ENCODE measurements at regions not wholly inside any gene's neighbourhood (a gene's known extent, or its start where the extent isn't known, plus 50 kb on each side); places are given as distances from the start of the nearest gene placed in this dataset.

- no peak for DNase-seq
These were observed 86.7 kb upstream of the NAA20 start for GRCh38 chr20:19930426-19930825.

- no peak for DNase-seq
These were observed 84.9 kb upstream of the NAA20 start for GRCh38 chr20:19932170-19932667.

GRCh38 chr20:19934792-19935491 is 82.2 kb upstream of the NAA20 start:
- no peak for DNase-seq

GRCh38 chr20:19935842-19936241 is 81.3 kb upstream of the NAA20 start:
- no peak for DNase-seq

GRCh38 chr20:19936466-19937200 is 80.5 kb upstream of the NAA20 start:
- no peak for DNase-seq

GRCh38 chr20:19937218-19937617 is 79.9 kb upstream of the NAA20 start:
- no peak for DNase-seq

- no peak for DNase-seq
These were observed 79.3 kb upstream of the NAA20 start for GRCh38 chr20:19937651-19938420.

- DNase-seq = no peak
These were observed 78.6 kb upstream of the NAA20 start for GRCh38 chr20:19938421-19939090.

- no peak for DNase-seq
These were observed 76.1 kb upstream of the NAA20 start for GRCh38 chr20:19940988-19941460.

- DNase-seq = no peak
These were observed 74.6 kb upstream of the NAA20 start for GRCh38 chr20:19942611-19943010.

- DNase-seq = no peak
These were observed 74.1 kb upstream of the NAA20 start for GRCh38 chr20:19943061-19943521.

- no peak for DNase-seq
These were observed 72.2 kb upstream of the NAA20 start for GRCh38 chr20:19944772-19945459.

GRCh38 chr20:19945732-19946670 is 71.2 kb upstream of the NAA20 start:
- DNase-seq = no peak

- no peak for DNase-seq
These were observed 69.4 kb upstream of the NAA20 start for GRCh38 chr20:19947611-19948264.

GRCh38 chr20:19949195-19949867 is 67.8 kb upstream of the NAA20 start:
- DNase-seq = no peak

- no peak for DNase-seq
These were observed 67.1 kb upstream of the NAA20 start for GRCh38 chr20:19950042-19950441.

GRCh38 chr20:19952392-19952791 is 64.8 kb upstream of the NAA20 start:
- no peak for DNase-seq

GRCh38 chr20:19953606-19954005 is 63.6 kb upstream of the NAA20 start:
- DNase-seq = no peak

GRCh38 chr20:19956976-19957375 is 60.2 kb upstream of the NAA20 start:
- no peak for DNase-seq

GRCh38 chr20:19958219-19958618 is 58.9 kb upstream of the NAA20 start:
- no peak for DNase-seq

All from NCI-H1930 (cell line).